Thyroid gland (tissue), 4 donors: ENCODE measurements at regions not wholly inside any gene's neighbourhood (a gene's known extent, or its start where the extent isn't known, plus 50 kb on each side); places are given as distances from the start of the nearest gene placed in this dataset.

Experiments used
- CTCF ChIP-seq, 6 experiments: fragments of 200-600 bp in 3 of 6; fragments of 450-650 bp in 3 of 6; sonication (generic) in 3 of 6; IDR thresholded peaks; one replicate each; pipeline ENCODE4 v1.5.1; 2016 to 2019; ENCODE audit warnings: antibody characterized with exemption in 6 of 6, mild to moderate bottlenecking in 2 of 6, inconsistent platforms in 1 of 6, moderate library complexity in 1 of 6
- POLR2A ChIP-seq, 2 donors: fragments of 450-650 bp; IDR thresholded peaks; one replicate each; pipeline ENCODE4 v1.6.1; 2017; ENCODE audit warnings: antibody characterized with exemption in 2 of 2, mild to moderate bottlenecking in 2 of 2, moderate library complexity in 1 of 2

GRCh38 chrX:68942840-68943239, 114.0 kb downstream of the EFNB1 start:
- TF ChIP-seq CTCF (IDR thresholded peaks at IDR 0.05) (no peak), POLR2A (IDR thresholded peaks at IDR 0.05) (no peak)
